ENCODE measurements at regions not wholly inside any gene's neighbourhood (a gene's known extent, or its start where the extent isn't known, plus 50 kb on each side); places are given as distances from the start of the nearest gene placed in this dataset.

DNA sequence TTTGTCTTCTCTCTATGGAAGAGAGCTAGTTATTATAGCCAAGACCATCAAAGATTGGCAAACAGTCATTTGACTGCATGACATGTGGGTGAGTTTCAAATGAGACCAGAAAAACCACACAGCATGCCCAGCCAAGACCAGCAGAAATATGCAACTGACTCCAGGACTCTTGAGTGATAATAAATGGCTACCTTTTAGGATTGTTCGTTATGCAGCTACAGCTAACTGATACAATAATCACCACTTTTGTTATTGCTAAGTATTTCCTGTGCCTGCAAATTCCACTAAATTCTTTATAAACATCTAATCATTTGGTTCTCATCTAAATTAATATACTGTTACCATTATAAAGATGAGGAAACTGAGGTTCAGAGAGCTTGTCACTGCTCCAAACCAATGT, 528.4 kb upstream of the TBX3 start:
- TF ChIP-seq SUZ12 (IDR thresholded peaks at IDR 0.05; ENCODE audit: extremely low read depth, insufficient read depth, insufficient read length) = no peak
- TF ChIP-seq ZNF274 (IDR thresholded peaks at IDR 0.05; ENCODE audit: low read depth, low read length) = no peak

Data from NT2/D1 (cell line).